GM18505 (cell line): ENCODE measurements at regions not wholly inside any gene's neighbourhood (a gene's known extent, or its start where the extent isn't known, plus 50 kb on each side); places are given as distances from the start of the nearest gene placed in this dataset.
"Not testable (repeated sequence)": the region's sequence is repeated elsewhere in the genome, so short reads cannot be mapped to it uniquely, and the experiment has no call there.

Experiments used
- ATAC-seq: cut with Tn5 transposase; IDR thresholded peaks from one replicate; pipeline ENCODE4 v1.9.1; 2021; ENCODE audit not compliant: unreplicated experiment
- POLR2A ChIP-seq: IDR thresholded peaks from 4 replicates; pipeline ENCODE4 v1.6.1; 2011; ENCODE audit warnings: borderline replicate concordance; ENCODE audit not compliant: insufficient read depth, insufficient read length; ENCODE audit errors: extremely low read depth

DNA sequence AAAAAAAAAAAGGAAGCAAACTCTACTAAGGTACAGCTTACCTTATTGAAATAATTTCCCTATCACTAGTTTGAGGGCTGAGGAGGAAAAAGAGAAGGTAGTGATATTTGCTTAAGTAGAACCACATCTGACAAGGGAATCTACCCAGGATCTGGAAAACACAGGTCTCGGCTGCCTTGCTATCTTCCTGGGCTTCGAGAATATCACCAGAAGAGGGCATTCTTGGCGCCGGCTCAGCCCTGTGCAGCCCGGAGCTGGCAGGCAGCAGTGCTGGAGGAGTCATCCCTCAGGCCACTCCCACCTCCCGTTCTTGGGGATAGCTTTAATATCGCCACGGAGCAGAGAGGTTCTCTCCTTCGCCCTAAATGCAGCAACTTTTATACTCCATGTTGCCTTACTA is 1181.2 kb downstream of the VRK1 start:
- ATAC-seq: no peak
- TF ChIP-seq POLR2A: no peak

DNA sequence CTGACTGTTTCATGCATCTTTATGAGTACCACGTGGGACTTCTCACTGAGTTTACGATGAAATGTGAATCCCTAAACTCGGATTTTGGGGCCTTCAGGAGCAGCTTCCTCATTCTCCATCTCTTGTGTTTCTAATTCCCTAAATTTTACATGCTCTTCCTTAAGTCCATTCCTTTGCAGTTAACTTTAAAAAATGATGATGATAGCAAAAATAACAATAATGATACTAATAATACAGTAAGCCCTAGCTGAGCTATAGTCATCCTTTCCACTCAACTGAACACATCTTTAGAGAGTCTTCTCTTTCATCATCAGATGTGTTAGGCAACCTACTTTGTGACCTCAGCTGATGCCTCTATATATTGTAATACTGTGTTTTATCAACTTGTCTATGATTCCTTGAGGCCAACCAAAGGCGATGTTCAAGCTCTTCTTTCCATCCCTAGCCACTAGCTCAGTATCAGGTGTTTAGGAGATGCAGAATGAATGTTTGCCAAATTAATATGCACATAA is 1196.4 kb downstream of the VRK1 start:
- TF ChIP-seq POLR2A: no peak
- ATAC-seq: no peak

DNA sequence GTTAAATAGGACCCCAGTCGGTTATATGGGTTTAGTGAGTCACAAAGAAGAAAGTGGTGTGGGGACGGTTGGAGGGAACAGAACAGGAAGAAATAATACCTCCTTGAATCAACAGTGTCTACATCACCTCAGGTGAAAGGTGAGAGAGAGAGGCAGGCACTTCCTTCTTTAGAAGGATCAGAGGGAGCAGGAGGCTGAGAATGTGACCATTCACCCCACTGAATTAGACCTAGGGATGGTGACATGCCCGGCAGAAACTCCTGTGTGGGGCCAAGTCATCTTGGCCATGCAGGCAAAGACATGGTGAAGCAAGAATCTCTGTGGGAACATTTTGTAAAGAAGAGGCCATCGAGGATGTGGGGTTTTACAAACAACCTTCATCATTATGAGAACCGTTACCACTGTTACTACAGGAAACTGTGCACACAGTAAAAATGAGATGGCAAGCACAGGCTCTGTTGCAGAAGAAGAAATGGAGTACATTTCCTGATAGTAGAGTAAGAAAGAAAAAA is 1196.9 kb downstream of the VRK1 start:
- TF ChIP-seq POLR2A: no peak
- no peak for ATAC-seq

- ATAC-seq: no peak
Measured at GRCh38 chr14:97995038-97995437, 1197.9 kb downstream of the VRK1 start.

DNA sequence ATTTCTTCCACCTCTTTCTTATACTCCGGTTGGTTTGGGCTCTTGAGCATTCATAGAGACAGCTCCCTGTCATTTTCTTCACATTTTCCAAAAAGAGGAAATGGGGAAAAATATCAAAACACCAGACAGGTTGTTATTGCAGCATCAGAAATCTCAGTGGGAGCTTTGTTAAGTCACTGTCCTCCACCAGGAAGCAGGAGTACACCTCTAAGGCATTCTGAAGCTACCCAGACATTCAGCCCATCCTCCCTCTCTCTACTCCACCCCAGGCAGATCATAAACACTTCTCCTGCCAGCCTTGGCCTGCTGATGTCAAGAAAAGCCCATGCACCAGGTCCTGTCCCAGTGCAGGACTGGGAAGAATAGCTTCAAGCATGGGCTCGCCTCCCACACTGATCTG is 1198.3 kb downstream of the VRK1 start:
- ATAC-seq: no peak

More at GRCh38 chr14:97995038-97995437, 1197.9 kb downstream of the VRK1 start:
- TF ChIP-seq POLR2A: no peak

DNA sequence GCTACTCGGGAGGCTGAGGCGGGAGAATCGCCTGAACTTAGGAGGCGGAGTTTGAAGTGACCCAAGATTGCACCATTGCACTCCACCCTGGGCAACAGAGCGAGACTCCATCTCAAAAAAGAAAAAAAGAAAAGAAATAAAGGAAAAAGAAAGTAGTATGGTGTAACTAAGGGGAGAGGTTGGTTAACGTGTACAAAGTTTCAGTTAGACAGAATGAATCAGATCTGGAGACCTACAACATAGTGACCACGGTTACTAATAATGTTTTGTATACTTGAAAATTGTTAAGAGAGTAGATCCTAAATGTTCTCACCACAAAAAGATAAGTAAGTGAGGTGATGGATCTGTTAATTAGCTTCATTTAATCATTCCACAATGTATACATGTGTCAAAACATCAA is 1208.8 kb downstream of the VRK1 start:
- no peak for ATAC-seq
- TF ChIP-seq POLR2A: no peak

More for the DNA sequence above, 1198.3 kb downstream of the VRK1 start:
- TF ChIP-seq POLR2A: no peak

DNA sequence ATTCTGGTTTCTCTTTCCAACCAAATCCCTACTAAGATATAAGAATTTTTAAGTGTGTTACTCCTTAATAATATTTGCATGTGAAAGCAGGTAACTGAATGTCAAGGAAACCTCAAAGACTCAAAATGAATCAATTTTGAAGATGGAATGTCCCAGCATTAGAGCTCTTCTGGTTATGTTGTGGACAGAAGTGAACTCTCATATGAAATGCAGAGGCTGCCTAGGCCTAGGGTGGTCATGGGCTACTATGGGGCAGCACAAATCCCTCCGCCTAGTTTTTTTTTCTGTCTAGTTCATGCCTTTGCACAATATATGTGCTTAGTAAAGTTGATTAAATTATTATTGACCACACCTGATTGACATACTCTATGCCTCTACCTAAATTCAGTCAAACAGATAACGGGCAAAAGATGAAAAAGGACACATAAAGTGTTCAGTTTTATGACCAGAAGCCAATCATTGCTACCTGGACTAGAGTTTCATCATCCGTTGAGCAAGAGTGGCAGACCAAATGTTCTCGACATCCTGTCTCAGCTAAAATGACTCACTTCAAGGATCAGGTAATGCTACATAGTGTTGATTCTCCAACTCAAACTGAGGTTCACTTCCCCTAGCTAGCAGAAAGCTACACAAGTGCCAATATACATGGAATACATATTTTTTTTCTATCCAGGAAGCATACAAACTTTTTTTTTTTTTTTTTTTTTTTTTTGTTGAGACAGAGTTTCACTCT is 1211.4 kb downstream of the VRK1 start:
- ATAC-seq: no peak
- no peak for TF ChIP-seq POLR2A

DNA sequence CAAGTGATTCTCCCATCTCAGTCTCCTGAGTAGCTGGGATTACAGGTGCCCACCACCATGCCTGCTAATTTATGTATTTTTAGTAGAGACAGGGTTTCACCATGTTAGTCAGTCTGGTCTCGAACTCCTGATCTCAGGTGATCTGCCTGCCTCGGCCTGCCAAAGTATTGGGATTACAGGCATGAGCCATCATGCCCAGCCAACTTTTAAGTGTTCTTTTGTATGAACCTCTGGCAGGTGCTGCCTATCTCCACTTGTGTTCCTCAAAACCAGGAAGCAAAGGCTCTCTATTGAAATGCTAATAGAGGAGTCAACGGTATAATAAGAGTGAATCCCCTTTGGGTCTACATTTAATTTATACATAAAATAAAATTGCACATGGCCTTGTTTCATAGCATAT is 1212.0 kb downstream of the VRK1 start:
- ATAC-seq: not testable (repeated sequence)

DNA sequence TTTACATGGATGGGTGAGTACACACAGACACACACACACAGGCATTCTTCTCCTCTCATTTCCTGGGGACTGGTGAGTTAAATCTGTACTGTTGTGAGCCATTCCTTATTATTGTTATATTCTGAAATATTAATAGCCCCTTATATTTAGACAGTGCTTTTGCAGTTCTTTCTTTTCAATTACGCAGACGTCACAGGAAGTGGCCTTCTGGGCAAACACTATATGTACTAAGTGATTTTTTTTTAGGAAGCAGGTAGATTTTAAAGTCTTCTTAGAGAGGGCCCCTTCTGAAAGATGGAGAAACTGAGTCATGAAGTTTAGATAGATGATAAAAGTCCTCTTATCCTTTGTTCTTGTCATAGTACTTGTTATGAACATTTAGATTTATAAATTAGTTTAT is 1213.6 kb downstream of the VRK1 start:
- TF ChIP-seq POLR2A: no peak

GRCh38 chr14:98014851-98015615 is 1217.9 kb downstream of the VRK1 start:
- ATAC-seq: no peak

More for the DNA sequence above, 1213.6 kb downstream of the VRK1 start:
- ATAC-seq: no peak

DNA sequence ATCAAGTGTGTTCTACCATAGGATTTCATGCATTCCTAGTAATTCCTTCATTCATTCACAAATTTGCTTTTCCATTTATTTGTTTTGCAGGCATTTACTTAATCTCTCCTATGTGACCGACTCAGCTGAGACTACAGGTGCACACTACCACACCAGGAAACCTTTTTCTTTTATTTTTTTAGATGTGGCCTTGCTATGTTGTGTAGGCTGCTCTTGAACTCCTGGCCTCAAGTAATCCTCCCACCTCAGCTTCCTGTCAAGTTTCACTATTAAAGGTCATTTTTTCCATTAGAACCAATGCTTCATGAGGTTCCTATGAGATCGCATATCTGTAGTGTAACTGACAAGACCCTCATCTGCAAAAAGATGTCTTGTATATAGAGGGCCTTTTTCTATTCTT is 1218.7 kb downstream of the VRK1 start:
- no peak for ATAC-seq

More at GRCh38 chr14:98014851-98015615, 1217.9 kb downstream of the VRK1 start:
- no peak for TF ChIP-seq POLR2A

DNA sequence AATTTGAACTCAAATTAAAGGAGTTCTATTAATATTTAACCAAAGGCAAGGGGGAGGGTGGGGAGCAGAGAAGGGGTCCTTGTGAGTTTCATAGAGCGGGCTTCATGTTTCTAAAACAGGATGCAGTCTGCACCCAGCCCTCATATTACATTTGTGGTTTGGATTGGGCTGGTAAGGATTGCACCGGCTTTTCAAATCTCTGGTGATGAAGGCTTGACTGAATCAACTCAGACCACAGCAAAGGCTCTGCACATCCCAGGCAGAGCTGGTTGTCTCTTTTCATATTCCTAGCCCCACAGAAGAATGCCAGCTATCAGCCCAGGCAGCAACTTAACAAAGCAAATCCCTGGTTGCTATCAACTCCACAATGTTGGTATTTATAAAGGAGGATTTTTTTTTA is 1221.4 kb downstream of the VRK1 start:
- no peak for TF ChIP-seq POLR2A
- ATAC-seq: no peak

More for the DNA sequence above, 1218.7 kb downstream of the VRK1 start:
- no peak for TF ChIP-seq POLR2A

GRCh38 chr14:98022541-98023520 is 1225.6 kb downstream of the VRK1 start:
- no peak for TF ChIP-seq POLR2A
- no peak for ATAC-seq
